ENCODE measurements at regions not wholly inside any gene's neighbourhood (a gene's known extent, or its start where the extent isn't known, plus 50 kb on each side); places are given as distances from the start of the nearest gene placed in this dataset.

DNA sequence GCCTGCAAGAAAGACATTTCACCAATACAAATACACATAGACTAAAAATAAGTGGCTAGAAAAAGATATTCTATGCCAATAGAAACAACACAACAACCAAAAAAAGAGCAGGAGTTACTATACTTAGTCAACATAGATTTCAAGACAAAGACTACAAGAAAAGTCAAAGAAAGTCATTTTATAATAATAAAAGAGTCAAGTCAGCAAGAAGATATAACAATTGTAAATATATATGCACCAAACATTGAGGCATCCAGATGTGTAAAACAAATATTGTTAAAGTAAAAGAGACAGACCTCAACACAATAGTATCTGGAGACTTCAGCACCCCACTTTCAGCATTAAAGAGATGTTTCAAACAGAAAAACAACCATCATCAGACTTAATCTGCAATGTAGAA, 104.6 kb downstream of the AMY1C start:
- Histone ChIP-seq H3K9me3 (no peaks in the 10 kb centered on the region), H3K27ac (no peak overlapping the region), H3K4me3 (no peak overlapping the region), H3K27me3 (no peaks in the 10 kb centered on the region), H3K4me1 (no peaks in the 10 kb centered on the region), H3K36me3 (ENCODE audit: low read depth, missing control alignments) (no peaks in the 10 kb centered on the region)
- TF ChIP-seq, protein P1, sequence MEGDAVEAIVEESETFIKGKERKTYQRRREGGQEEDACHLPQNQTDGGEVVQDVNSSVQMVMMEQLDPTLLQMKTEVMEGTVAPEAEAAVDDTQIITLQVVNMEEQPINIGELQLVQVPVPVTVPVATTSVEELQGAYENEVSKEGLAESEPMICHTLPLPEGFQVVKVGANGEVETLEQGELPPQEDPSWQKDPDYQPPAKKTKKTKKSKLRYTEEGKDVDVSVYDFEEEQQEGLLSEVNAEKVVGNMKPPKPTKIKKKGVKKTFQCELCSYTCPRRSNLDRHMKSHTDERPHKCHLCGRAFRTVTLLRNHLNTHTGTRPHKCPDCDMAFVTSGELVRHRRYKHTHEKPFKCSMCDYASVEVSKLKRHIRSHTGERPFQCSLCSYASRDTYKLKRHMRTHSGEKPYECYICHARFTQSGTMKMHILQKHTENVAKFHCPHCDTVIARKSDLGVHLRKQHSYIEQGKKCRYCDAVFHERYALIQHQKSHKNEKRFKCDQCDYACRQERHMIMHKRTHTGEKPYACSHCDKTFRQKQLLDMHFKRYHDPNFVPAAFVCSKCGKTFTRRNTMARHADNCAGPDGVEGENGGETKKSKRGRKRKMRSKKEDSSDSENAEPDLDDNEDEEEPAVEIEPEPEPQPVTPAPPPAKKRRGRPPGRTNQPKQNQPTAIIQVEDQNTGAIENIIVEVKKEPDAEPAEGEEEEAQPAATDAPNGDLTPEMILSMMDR (IDR thresholded peaks at IDR 0.05) = no peak
- TF ChIP-seq POLR2A (IDR thresholded peaks at IDR 0.05) = no peak
- no peak for DNase-seq
- intact Hi-C loops (cut with DNase I; ENCODE audit: low total_unique reads) = no loop called here

DNA sequence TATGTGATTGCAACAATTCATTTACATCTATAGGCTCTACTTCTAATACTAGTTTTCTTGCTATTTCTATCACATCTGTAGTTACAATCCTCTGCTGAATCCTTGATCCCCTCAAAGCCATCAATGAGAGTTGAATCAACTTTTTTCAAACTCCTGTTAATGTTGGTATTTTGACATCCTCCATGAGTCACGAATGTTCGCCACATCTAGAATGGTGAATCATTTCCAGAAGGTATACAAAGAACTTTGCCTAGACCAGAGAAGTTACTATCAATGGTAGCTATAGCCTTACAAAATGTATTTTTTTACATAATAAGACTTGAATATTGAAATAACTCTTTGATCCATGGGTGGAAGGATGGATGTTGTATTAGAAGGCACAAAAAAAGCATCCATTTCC, 110.0 kb downstream of the AMY1C start:
- TF ChIP-seq, protein P1 (IDR thresholded peaks at IDR 0.05) = no peak
- TF ChIP-seq POLR2A (IDR thresholded peaks at IDR 0.05) = no peak
- 85 to 97% methylated on average over 2 of the region's 2 CpGs for WGBS, 2 donors
- no peak overlapping the region for H3K27ac ChIP-seq
- no peak overlapping the region for H3K4me3 ChIP-seq
- no peaks in the 10 kb centered on the region for H3K36me3 ChIP-seq (ENCODE audit: low read depth, missing control alignments)
- no peak for DNase-seq
- H3K27me3 ChIP-seq = no peaks in the 10 kb centered on the region
- H3K4me1 ChIP-seq = no peaks in the 10 kb centered on the region
- intact Hi-C loops (cut with DNase I; ENCODE audit: low total_unique reads) = no loop called here
- no peaks in the 10 kb centered on the region for H3K9me3 ChIP-seq

DNA sequence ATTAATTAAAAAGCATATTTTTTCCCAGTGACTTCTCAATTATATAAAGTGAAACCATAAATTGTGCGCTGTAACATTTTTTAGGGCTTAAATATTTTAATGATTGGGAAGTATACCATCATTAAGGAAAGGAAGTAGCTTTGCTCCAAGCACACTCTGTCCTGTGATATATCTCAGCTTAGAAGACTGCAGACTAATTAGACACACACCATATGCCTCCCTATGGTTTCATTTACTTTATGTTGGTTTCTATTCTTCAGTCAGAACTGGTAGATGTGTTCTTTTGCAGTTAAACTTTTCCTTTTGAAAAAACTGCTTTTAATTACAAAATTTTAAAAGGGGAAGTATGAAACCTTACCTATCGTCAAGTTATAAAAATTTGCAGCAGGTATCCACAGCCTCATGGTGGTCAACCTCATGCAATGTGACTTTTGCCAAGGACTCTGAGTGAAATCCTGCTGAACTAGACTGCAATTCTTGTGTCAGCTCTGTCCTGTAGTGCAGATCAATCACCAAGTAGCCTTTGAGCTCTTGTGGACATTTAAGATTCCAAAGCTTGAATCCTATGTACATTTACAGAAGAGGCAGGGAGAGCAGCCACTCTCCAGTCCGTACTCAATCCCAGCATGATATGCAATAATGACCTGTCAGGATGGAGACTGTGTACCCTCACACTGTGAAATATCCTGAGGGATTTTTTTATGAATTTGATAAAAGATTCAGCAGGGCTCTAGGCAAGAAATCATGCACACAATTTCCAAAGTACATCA, 149.1 kb downstream of the AMY1C start:
- no peak overlapping the region for H3K4me3 ChIP-seq
- no peaks in the 10 kb centered on the region for H3K27me3 ChIP-seq
- TF ChIP-seq, protein P1 (IDR thresholded peaks at IDR 0.05) = no peak
- no peak for TF ChIP-seq POLR2A (IDR thresholded peaks at IDR 0.05)
- H3K4me1 ChIP-seq = no peaks in the 10 kb centered on the region
- H3K27ac ChIP-seq = no peak overlapping the region
- WGBS, 2 donors = 49% methylated on average over 3 of the region's 3 CpGs
- H3K36me3 ChIP-seq (ENCODE audit: low read depth, missing control alignments) = no peaks in the 10 kb centered on the region
- no peak for DNase-seq
- intact Hi-C loops (cut with DNase I; ENCODE audit: low total_unique reads) = no loop called here
- no peaks in the 10 kb centered on the region for H3K9me3 ChIP-seq

DNA sequence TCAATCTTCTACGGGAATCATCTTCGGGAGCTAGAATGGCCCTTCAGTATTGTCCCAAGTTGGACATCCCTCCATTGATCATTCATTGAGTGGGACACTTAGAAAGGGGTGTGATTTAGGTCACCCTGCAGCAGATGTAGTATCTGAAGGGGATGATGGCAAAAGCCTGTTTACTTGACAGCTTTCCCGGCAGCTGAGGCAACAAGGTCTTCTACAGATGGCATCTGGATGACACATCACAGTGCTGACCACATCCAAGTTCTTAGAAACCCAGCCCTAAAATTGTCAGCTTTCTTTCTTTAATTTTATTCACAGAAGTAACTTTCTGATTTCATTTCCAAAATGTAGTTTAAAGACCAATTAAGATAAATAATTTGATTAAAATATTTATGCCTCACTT, 150.3 kb downstream of the AMY1C start:
- TF ChIP-seq, protein P1 (IDR thresholded peaks at IDR 0.05) = no peak
- TF ChIP-seq POLR2A (IDR thresholded peaks at IDR 0.05) = no peak
- 80 to 81% methylated on average over 3 of the region's 3 CpGs for WGBS, 2 donors
- H3K4me3 ChIP-seq = no peak overlapping the region
- no peak for DNase-seq
- H3K36me3 ChIP-seq (ENCODE audit: low read depth, missing control alignments) = no peaks in the 10 kb centered on the region
- H3K4me1 ChIP-seq = no peaks in the 10 kb centered on the region
- intact Hi-C loops (cut with DNase I; ENCODE audit: low total_unique reads) = no loop called here
- no peaks in the 10 kb centered on the region for H3K9me3 ChIP-seq
- no peaks in the 10 kb centered on the region for H3K27me3 ChIP-seq
- no peak overlapping the region for H3K27ac ChIP-seq

DNA sequence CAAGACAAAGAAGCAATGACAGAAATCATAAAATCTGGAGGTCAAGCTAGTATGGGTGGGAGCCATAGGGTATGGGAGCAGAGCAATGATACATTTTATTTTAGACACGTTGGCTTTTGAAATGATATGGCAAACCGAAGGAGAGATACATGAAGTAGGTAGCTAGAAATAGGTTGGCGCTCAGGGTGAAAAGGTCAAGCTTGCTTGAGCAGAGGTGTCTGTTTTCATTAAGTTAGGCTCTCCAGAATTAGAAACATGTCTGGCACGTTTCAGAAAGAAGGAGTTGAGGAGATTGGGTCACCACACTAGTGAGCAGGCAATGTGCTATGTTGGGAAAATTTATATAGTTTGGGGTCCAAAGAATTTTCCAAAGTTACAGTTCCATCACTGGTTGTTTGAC, 151.4 kb downstream of the AMY1C start:
- Histone ChIP-seq H3K27me3 (no peaks in the 10 kb centered on the region), H3K27ac (no peak overlapping the region), H3K4me3 (no peak overlapping the region), H3K9me3 (no peaks in the 10 kb centered on the region), H3K4me1 (no peaks in the 10 kb centered on the region), H3K36me3 (ENCODE audit: low read depth, missing control alignments) (no peaks in the 10 kb centered on the region)
- TF ChIP-seq POLR2A (IDR thresholded peaks at IDR 0.05) = no peak
- TF ChIP-seq, protein P1 (IDR thresholded peaks at IDR 0.05) = no peak
- DNase-seq = no peak
- intact Hi-C loops (cut with DNase I; ENCODE audit: low total_unique reads) = no loop called here
- WGBS, 2 donors = 39 to 42% methylated on average over 4 of the region's 4 CpGs

All from testis (tissue), 2 donors.